ENCODE measurements at regions not wholly inside any gene's neighbourhood (a gene's known extent, or its start where the extent isn't known, plus 50 kb on each side); places are given as distances from the start of the nearest gene placed in this dataset.

DNA sequence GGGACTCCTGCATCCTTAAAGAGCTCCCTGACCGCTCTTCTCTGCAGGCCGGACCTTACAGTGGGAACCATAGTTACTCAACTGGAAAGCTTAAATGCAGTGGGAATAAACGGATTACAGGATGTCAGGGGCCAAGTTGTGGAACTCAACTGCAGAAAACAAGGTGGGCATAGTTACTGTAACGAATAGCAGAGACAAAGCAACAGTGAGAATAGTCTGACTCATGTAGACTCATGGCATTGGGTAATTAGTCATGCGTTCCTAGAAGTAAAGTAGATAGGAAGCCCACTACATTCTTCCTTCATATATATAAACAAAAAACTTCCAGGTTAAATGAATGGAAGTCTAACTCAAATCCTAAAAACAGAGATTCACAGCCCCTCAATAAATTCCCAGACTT, 95.5 kb upstream of the CHRNA7 start:
- FAIRE-seq = no peak
- no peak for DNase-seq (ENCODE audit: insufficient read length, low spot score)
- TF ChIP-seq, protein P1, sequence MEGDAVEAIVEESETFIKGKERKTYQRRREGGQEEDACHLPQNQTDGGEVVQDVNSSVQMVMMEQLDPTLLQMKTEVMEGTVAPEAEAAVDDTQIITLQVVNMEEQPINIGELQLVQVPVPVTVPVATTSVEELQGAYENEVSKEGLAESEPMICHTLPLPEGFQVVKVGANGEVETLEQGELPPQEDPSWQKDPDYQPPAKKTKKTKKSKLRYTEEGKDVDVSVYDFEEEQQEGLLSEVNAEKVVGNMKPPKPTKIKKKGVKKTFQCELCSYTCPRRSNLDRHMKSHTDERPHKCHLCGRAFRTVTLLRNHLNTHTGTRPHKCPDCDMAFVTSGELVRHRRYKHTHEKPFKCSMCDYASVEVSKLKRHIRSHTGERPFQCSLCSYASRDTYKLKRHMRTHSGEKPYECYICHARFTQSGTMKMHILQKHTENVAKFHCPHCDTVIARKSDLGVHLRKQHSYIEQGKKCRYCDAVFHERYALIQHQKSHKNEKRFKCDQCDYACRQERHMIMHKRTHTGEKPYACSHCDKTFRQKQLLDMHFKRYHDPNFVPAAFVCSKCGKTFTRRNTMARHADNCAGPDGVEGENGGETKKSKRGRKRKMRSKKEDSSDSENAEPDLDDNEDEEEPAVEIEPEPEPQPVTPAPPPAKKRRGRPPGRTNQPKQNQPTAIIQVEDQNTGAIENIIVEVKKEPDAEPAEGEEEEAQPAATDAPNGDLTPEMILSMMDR (IDR thresholded peaks at IDR 0.05; ENCODE audit: insufficient read depth, missing control alignments) = no peak

DNA sequence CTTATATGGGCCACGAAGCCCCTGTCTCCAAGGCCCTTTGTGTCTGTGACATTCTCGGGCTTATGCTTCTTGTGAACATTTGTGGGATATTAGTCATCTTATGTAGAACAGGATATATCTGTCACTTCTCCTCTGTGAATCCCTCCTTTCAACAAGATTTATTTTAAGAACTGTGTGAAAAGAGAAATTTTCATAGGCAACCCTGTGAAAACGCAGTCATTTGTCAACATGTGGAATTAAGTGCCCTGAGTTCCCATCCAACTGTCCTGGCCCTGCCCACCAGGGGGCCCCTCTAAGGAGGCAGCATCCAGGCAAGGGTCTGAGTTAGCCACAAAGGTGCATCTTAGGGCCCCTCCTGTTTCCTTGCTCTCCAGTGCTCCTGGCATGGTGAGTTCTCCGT, 76.8 kb upstream of the CHRNA7 start:
- no peak for DNase-seq (ENCODE audit: insufficient read length, low spot score)
- TF ChIP-seq, protein P1 (IDR thresholded peaks at IDR 0.05; ENCODE audit: insufficient read depth, missing control alignments) = peak; percentile 28
- no peak for FAIRE-seq

DNA sequence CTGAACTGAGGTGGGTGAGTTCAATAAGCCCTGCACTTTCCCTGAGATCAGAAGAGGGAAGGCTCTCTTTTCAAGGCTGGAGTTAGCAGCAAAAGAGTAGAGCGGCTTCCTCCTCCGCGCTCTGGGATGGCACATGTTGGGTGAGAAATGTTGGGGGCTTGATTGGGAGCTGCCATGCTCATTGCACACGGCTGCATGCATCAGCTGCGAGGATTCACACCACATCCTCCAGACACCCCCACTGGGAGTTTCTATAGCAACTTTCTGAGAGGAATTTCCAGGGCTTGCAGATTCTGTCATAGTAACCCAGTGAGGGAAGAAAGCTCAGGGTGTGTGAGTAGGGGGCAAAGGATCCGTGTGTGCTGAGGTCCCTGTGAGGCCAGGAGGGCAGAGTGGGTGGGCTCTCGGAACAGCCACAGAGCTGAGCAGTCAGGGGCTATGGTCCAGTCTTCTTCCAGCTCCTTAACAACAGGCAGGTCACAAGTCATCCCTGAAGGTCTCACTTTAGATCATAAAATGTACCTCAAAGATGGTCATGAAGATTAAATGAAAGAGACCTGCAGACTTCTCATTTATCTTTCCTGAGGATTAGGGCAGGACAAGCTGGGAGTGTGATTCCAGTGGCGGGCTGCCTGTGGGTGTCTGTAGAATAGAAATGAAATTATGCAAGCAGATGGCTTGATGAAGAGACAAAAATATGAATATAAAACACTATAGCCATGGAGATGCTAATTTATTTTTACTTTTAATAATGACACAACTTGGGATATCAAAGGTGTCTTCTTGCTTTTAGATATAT, 75.7 kb upstream of the CHRNA7 start:
- TF ChIP-seq, protein P1 (IDR thresholded peaks at IDR 0.05; ENCODE audit: insufficient read depth, missing control alignments) = no peak
- DNase-seq (ENCODE audit: insufficient read length, low spot score) (no peak), FAIRE-seq (no peak)

DNA sequence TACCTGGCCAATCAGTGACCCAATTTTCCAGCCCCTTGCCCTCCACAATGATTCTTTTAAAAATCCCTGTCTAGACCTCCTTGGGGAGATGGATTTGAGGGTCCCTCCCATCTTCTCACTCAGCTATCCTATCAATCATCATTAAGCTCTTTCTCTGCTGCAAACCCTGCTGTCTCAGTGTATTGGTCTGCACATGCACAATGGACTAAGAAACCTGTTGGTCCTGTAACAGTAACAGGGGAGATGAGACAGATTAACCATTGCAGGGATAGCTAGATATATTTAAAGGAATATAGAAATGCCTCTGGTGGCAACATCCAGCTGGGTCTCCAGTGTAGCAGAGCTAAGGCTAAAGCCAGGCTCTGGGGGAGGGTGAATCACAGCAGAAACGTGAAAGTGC, 74.6 kb upstream of the CHRNA7 start:
- TF ChIP-seq, protein P1 (IDR thresholded peaks at IDR 0.05; ENCODE audit: insufficient read depth, missing control alignments) = no peak
- FAIRE-seq (no peak), DNase-seq (ENCODE audit: insufficient read length, low spot score) (no peak)

DNA sequence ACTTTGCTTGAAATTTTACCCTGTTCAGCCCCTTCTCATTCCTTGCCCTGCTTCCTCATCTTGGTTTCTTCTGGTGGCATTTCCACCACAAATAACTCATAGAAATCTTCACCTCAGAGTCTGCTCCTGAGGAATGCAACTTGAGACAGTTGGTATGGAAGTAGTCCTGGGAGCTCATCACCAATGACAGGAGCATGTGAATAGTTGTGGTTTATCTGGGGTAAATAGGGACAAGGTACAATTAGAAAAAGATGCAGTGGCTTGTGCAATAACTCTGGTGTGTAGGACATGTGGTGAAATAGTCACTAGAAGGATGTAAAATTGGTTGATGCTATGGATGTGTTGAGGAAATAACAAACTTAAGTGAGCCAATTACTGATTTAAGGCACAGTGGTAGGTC, 72.7 kb upstream of the CHRNA7 start:
- TF ChIP-seq, protein P1 (IDR thresholded peaks at IDR 0.05; ENCODE audit: insufficient read depth, missing control alignments) = no peak
- DNase-seq (ENCODE audit: insufficient read length, low spot score) (no peak), FAIRE-seq (no peak)

DNA sequence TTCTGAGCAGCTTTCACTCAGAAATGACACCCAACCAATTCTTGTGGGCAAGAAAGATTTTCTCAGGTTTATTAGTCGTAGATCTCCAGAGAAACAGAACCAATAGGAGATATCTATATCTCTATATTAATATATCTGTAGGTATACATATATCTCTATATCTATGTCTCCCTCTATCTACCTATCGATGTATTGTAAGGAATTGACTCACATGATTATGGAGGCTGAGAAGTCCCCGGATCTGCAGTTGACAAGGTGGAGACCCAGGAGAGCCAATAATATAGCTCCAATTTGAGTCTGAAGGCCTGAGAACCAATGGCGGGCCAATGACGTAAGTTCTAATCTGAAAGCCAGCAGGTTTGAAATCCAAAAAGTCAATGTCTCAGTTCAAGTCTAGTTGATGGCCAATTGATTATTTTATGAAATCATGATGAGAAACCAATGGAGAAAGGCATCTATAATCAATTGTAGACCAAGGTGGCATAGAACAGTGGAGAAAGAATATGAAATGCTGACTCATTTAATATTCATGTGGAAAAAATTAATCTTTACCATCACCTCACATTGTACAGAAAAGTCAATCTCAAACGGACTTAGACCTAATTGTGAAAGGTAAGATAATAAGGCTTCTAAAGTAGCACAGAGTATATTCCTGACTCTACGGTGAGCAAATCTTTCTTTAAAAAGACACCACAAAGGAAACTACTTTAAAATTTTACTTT, 65.6 kb upstream of the CHRNA7 start:
- DNase-seq (ENCODE audit: insufficient read length, low spot score) = no peak
- TF ChIP-seq, protein P1 (IDR thresholded peaks at IDR 0.05; ENCODE audit: insufficient read depth, missing control alignments) = no peak
- FAIRE-seq = no peak

DNA sequence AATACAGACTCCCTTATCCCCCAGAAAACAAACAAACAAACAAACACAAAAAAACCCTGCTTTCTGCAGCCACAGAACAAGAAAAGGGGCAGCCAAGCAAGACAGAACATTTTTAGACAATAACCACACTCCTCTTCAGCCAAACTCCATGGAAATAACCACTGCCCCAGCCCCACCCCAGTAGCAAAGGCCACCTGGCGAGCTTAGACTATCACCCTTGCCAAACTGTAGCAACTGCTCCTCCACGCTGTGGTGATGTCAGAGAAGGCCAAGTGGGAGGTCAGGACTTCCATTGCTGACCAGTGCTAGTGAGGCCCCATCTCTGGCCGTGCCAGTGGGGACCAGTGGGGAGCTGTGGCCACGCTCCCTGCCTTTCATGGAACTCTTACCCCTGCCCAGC, 60.3 kb upstream of the CHRNA7 start:
- TF ChIP-seq, protein P1 (IDR thresholded peaks at IDR 0.05; ENCODE audit: insufficient read depth, missing control alignments) = no peak
- DNase-seq (ENCODE audit: insufficient read length, low spot score) = no peak
- no peak for FAIRE-seq
